ENCODE measurements at regions not wholly inside any gene's neighbourhood (a gene's known extent, or its start where the extent isn't known, plus 50 kb on each side); places are given as distances from the start of the nearest gene placed in this dataset.
"Not testable (repeated sequence)": the region's sequence is repeated elsewhere in the genome, so short reads cannot be mapped to it uniquely, and the experiment has no call there.

DNA sequence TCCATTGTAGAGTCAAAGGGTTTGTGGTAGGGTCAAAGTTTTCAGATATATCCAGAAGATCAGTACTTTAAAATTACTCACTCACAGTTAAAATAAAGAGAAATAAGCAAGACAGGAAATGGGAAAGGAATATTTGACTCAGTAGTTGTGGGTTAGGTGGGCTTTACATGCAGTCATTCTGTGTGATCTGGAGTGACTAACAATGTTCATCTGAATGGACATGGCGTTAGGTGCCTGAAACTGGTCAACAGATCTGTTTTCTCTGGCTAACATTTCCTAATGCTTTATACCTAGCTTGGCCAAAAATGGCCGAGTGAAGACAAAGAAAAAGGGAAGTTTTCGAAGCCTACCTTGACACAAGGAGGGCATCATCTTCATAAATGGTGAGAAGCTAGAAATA is 133.4 kb upstream of the SATB1 start:
- H3K36me3 ChIP-seq (ENCODE audit: low read depth) = no peaks in the 10 kb centered on the region
- H2AFZ ChIP-seq = no peak overlapping the region
- DNase-seq = no peak
- no peak overlapping the region for H3K27ac ChIP-seq
- no peaks in the 10 kb centered on the region for H3K79me2 ChIP-seq (ENCODE audit: insufficient read depth)
- no peak overlapping the region for H3K4me2 ChIP-seq (ENCODE audit: unreplicated experiment)
- H3F3A ChIP-seq (ENCODE audit: insufficient read depth) = no peaks in the 10 kb centered on the region
- in situ Hi-C loops (cut with MboI) = no loop called here
- WGBS, 2 experiments (ENCODE audit: low coverage in 1 of 2, low lambda C conversion rate in 2 of 2, missing lambda C conversion rate in 2 of 2) = 34 to 54% methylated on average over 3 of the region's 3 CpGs
- no peaks in the 10 kb centered on the region for H3K27me3 ChIP-seq (replicated peaks; ENCODE audit: insufficient read depth)
- TF ChIP-seq EZH2phosphoT487 (IDR thresholded peaks at IDR 0.05; ENCODE audit: insufficient read depth, low read depth) (no peak), EZH2 (IDR thresholded peaks at IDR 0.05; ENCODE audit: insufficient read depth, poor library complexity, severe bottlenecking) (no peak)
- no peak overlapping the region for H3K9ac ChIP-seq
- H3K4me1 ChIP-seq (ENCODE audit: insufficient read depth) = no peaks in the 10 kb centered on the region
- no peaks in the 10 kb centered on the region for H3K9me2 ChIP-seq (ENCODE audit: insufficient read depth)
- H3K4me3 ChIP-seq = no peak overlapping the region
- H3K9me3 ChIP-seq (ENCODE audit: low read depth) = no peaks in the 10 kb centered on the region
- H4K20me1 ChIP-seq (ENCODE audit: insufficient read depth) = no peaks in the 10 kb centered on the region

DNA sequence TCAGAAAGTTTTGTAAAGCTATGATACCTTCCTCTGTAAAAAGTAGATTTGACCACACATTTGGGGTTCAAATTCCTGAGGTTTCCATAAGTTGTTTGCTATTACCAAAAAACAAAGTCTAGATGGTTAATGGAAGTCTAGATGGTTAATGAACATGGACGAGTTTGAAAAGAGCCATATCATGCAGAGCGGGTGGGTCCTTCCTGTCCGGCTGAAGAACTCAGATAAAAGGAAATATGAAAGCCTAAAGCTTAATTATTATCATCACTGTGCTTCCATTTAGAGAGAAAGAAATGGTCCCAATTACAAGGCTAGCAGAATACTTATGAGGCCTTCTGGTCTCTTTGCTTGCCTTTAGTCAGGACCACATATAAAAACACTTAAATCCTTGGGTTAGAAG is 132.1 kb upstream of the SATB1 start:
- H3K36me3 ChIP-seq (ENCODE audit: low read depth) = no peaks in the 10 kb centered on the region
- no peaks in the 10 kb centered on the region for H4K20me1 ChIP-seq (ENCODE audit: insufficient read depth)
- DNase-seq = no peak
- H3F3A ChIP-seq (ENCODE audit: insufficient read depth) = no peaks in the 10 kb centered on the region
- no peaks in the 10 kb centered on the region for H3K9me2 ChIP-seq (ENCODE audit: insufficient read depth)
- no peaks in the 10 kb centered on the region for H3K9me3 ChIP-seq (ENCODE audit: low read depth)
- no peaks in the 10 kb centered on the region for H3K27me3 ChIP-seq (replicated peaks; ENCODE audit: insufficient read depth)
- H3K79me2 ChIP-seq (ENCODE audit: insufficient read depth) = no peaks in the 10 kb centered on the region
- H2AFZ ChIP-seq = no peak overlapping the region
- H3K4me3 ChIP-seq = no peak overlapping the region
- no peak overlapping the region for H3K9ac ChIP-seq
- 22 to 33% methylated on average over 3 of the region's 3 CpGs for WGBS, 2 experiments (ENCODE audit: low coverage in 1 of 2, low lambda C conversion rate in 2 of 2, missing lambda C conversion rate in 2 of 2)
- H3K27ac ChIP-seq = no peak overlapping the region
- in situ Hi-C loops (cut with MboI) = no loop called here
- H3K4me2 ChIP-seq (ENCODE audit: unreplicated experiment) = no peak overlapping the region
- TF ChIP-seq EZH2phosphoT487 (IDR thresholded peaks at IDR 0.05; ENCODE audit: insufficient read depth, low read depth) (no peak), EZH2 (IDR thresholded peaks at IDR 0.05; ENCODE audit: insufficient read depth, poor library complexity, severe bottlenecking) (no peak)
- no peaks in the 10 kb centered on the region for H3K4me1 ChIP-seq (ENCODE audit: insufficient read depth)

- in situ Hi-C loops (cut with MboI) = no loop called here
- no peaks in the 10 kb centered on the region for H3K36me3 ChIP-seq (ENCODE audit: low read depth)
- no peaks in the 10 kb centered on the region for H3K79me2 ChIP-seq (ENCODE audit: insufficient read depth)
- H3K27me3 ChIP-seq (replicated peaks; ENCODE audit: insufficient read depth) = no peaks in the 10 kb centered on the region
- WGBS, 2 experiments (ENCODE audit: low coverage in 1 of 2, low lambda C conversion rate in 2 of 2, missing lambda C conversion rate in 2 of 2) = 38 to 54% methylated on average over 4 of the region's 4 CpGs
- no peak overlapping the region for H3K4me2 ChIP-seq (ENCODE audit: unreplicated experiment)
- no peak overlapping the region for H2AFZ ChIP-seq
- no peak overlapping the region for H3K9ac ChIP-seq
- H3K4me3 ChIP-seq = no peak overlapping the region
- no peaks in the 10 kb centered on the region for H4K20me1 ChIP-seq (ENCODE audit: insufficient read depth)
- no peak overlapping the region for H3K27ac ChIP-seq
- H3K4me1 ChIP-seq (ENCODE audit: insufficient read depth) = no peaks in the 10 kb centered on the region
- TF ChIP-seq EZH2phosphoT487 (IDR thresholded peaks at IDR 0.05; ENCODE audit: insufficient read depth, low read depth) = no peak
- no peak for TF ChIP-seq EZH2 (IDR thresholded peaks at IDR 0.05; ENCODE audit: insufficient read depth, poor library complexity, severe bottlenecking)
- no peaks in the 10 kb centered on the region for H3F3A ChIP-seq (ENCODE audit: insufficient read depth)
- H3K9me3 ChIP-seq (ENCODE audit: low read depth) = no peaks in the 10 kb centered on the region
- no peaks in the 10 kb centered on the region for H3K9me2 ChIP-seq (ENCODE audit: insufficient read depth)
- DNase-seq = peak; percentile 1
Measured at GRCh38 chr3:18556503-18557135, 131.5 kb upstream of the SATB1 start.

DNA sequence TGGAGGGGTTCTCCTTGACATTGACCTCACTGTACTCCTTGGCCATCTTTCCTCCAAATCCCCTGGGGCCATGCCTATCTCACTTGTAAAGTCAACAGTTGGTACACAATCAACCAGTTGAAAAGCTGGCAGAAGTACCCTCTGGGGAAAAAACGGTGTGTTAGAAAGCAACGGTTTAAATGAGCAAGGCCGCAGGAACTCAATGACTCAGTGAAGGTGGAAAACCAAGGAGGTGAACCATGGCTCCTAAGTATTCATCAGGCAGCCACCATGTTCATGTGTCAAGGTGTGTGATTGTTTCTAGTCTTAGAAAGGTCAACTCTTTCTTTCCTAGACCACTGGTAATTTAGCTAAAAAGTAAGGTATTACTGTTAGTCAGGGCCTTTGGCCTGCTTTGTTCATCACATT is 130.9 kb upstream of the SATB1 start:
- H3K4me1 ChIP-seq (ENCODE audit: insufficient read depth) = no peaks in the 10 kb centered on the region
- TF ChIP-seq EZH2phosphoT487 (IDR thresholded peaks at IDR 0.05; ENCODE audit: insufficient read depth, low read depth) (no peak), EZH2 (IDR thresholded peaks at IDR 0.05; ENCODE audit: insufficient read depth, poor library complexity, severe bottlenecking) (no peak)
- H3K27me3 ChIP-seq (replicated peaks; ENCODE audit: insufficient read depth) = no peaks in the 10 kb centered on the region
- in situ Hi-C loops (cut with MboI) = no loop called here
- H2AFZ ChIP-seq = no peak overlapping the region
- no peaks in the 10 kb centered on the region for H3F3A ChIP-seq (ENCODE audit: insufficient read depth)
- DNase-seq = no peak
- 55 to 58% methylated on average over 3 of the region's 3 CpGs for WGBS, 2 experiments (ENCODE audit: low coverage in 1 of 2, low lambda C conversion rate in 2 of 2, missing lambda C conversion rate in 2 of 2)
- H3K9ac ChIP-seq = no peak overlapping the region
- no peaks in the 10 kb centered on the region for H4K20me1 ChIP-seq (ENCODE audit: insufficient read depth)
- H3K79me2 ChIP-seq (ENCODE audit: insufficient read depth) = no peaks in the 10 kb centered on the region
- no peaks in the 10 kb centered on the region for H3K36me3 ChIP-seq (ENCODE audit: low read depth)
- H3K4me2 ChIP-seq (ENCODE audit: unreplicated experiment) = no peak overlapping the region
- H3K4me3 ChIP-seq = no peak overlapping the region
- no peak overlapping the region for H3K27ac ChIP-seq
- H3K9me2 ChIP-seq (ENCODE audit: insufficient read depth) = no peaks in the 10 kb centered on the region
- H3K9me3 ChIP-seq (ENCODE audit: low read depth) = no peaks in the 10 kb centered on the region

DNA sequence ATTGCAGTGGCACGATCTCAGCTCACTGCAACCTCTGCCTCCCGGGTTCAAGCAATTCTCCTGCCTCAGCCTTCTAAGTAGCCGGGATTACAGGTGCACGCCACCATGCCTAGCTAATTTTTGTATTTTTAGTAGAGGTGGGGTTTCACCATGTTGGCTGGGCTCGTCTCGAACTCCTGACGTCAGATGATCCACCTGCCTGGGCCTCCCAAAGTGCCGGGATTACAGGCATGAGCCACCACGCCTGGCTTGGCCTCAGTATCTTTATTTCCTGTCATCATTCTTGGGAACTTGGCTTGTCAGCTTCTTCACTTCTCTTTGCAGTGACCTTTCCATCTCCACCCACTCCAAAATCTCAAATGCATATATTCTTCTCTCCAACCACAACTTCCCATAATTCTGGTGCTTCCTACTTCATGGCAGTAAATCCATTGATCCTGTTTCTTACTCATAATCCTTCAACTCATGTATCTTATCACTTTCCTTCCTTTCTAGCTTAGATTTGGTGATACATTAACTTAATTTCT is 127.5 kb upstream of the SATB1 start:
- H2AFZ ChIP-seq; H3K27ac ChIP-seq; H3K27me3 ChIP-seq (replicated peaks; ENCODE audit: insufficient read depth); H3K4me3 ChIP-seq; H3K9me3 ChIP-seq (ENCODE audit: low read depth); H3F3A ChIP-seq (ENCODE audit: insufficient read depth); H4K20me1 ChIP-seq (ENCODE audit: insufficient read depth); H3K4me1 ChIP-seq (ENCODE audit: insufficient read depth); H3K36me3 ChIP-seq (ENCODE audit: low read depth); H3K4me2 ChIP-seq (ENCODE audit: unreplicated experiment); DNase-seq; H3K9me2 ChIP-seq (ENCODE audit: insufficient read depth); H3K79me2 ChIP-seq (ENCODE audit: insufficient read depth); H3K9ac ChIP-seq; in situ Hi-C loops (cut with MboI): not testable (repeated sequence)
- WGBS, 2 experiments (ENCODE audit: low coverage in 1 of 2, low lambda C conversion rate in 2 of 2, missing lambda C conversion rate in 2 of 2) = 19 to 21% methylated on average over 9 of the region's 9 CpGs

All from GM23248 (cell line).